CD14-positive monocyte (primary cell): ENCODE measurements at regions not wholly inside any gene's neighbourhood (a gene's known extent, or its start where the extent isn't known, plus 50 kb on each side); places are given as distances from the start of the nearest gene placed in this dataset.
A peak's percentile ranks its signal among the peaks of the same experiment; 100 is the strongest.

Source experiments
- DNase-seq, 3 donors: peaks; one replicate each; pipeline ENCODE4 v3.0.0-alpha.2; 2011 to 2022
- H2AFZ ChIP-seq: 2 replicates; pipeline ENCODE4 v1.6.0; 2012; ENCODE audit warnings: mild to moderate bottlenecking, low read depth, low read length, inconsistent platforms; ENCODE audit not compliant: insufficient read depth, poor library complexity, severe bottlenecking
- H3K27ac ChIP-seq, 2 donors: 1 replicate in 1 of 2; 2 replicates in 1 of 2; pipeline ENCODE4 v1.5.1; 2012 to 2013; ENCODE audit warnings: low read length in 2 of 2, control low read depth in 1 of 2, inconsistent platforms in 1 of 2, low read depth in 1 of 2, mild to moderate bottlenecking in 1 of 2
- H3K27me3 ChIP-seq, 2 donors: one replicate each; pipeline versions ENCODE4 v1.6.0 to v1.6.1; 2011 to 2013; ENCODE audit warnings: low read length in 2 of 2; ENCODE audit not compliant: control insufficient read depth in 2 of 2, insufficient read depth in 2 of 2
- H3K36me3 ChIP-seq, 2 donors: replicated peaks in 1 of 2; 1 replicate in 1 of 2; 2 replicates in 1 of 2; pipeline versions ENCODE4 v1.5.1 to v1.6.1; 2012 to 2013; ENCODE audit warnings: low read length in 2 of 2, control low read depth in 1 of 2, inconsistent platforms in 1 of 2, mild to moderate bottlenecking in 1 of 2; ENCODE audit not compliant: insufficient read depth in 2 of 2, control insufficient read depth in 1 of 2
- H3K4me1 ChIP-seq, 2 donors: 1 replicate in 1 of 2; 2 replicates in 1 of 2; pipeline versions ENCODE4 v1.5.1 to v1.6.1; 2012 to 2013; ENCODE audit warnings: low read length in 2 of 2, control low read depth in 1 of 2, inconsistent platforms in 1 of 2, mild to moderate bottlenecking in 1 of 2, moderate library complexity in 1 of 2; ENCODE audit not compliant: insufficient read depth in 2 of 2, control insufficient read depth in 1 of 2
- H3K4me2 ChIP-seq: replicated peaks from 2 replicates; pipeline ENCODE3; 2012; ENCODE audit warnings: low read length, moderate library complexity, mild to moderate bottlenecking; ENCODE audit not compliant: poor library complexity, severe bottlenecking; ENCODE audit errors: extremely low read depth
- H3K4me3 ChIP-seq, 3 experiments: fragments of 200-600 bp in 1 of 3; sonication (generic) in 1 of 3; replicated peaks in 1 of 3; 1 replicate in 2 of 3; 2 replicates in 1 of 3; pipeline ENCODE4 v1.5.1; 2011 to 2013; ENCODE audit warnings: low read length in 3 of 3, mild to moderate bottlenecking in 3 of 3, control low read depth in 2 of 3, low read depth in 2 of 3, inconsistent platforms in 1 of 3, moderate library complexity in 1 of 3
- H3K79me2 ChIP-seq: 2 replicates; pipeline ENCODE4 v1.6.0; 2012; ENCODE audit warnings: mild to moderate bottlenecking, control low read depth, inconsistent platforms, low read length, moderate library complexity; ENCODE audit not compliant: insufficient read depth
- H3K9ac ChIP-seq: 2 replicates; pipeline ENCODE4 v1.6.0; 2017; ENCODE audit warnings: low read length, mild to moderate bottlenecking; ENCODE audit not compliant: insufficient read depth, poor library complexity, severe bottlenecking
- H3K9me3 ChIP-seq, 2 donors: replicated peaks in 1 of 2; 1 replicate in 1 of 2; 2 replicates in 1 of 2; pipeline versions ENCODE4 v1.5.1 to v1.6.1; 2012 to 2013; ENCODE audit warnings: low read length in 2 of 2, control low read depth in 1 of 2; ENCODE audit not compliant: control insufficient read depth in 1 of 2, insufficient read depth in 1 of 2
- H4K20me1 ChIP-seq: 2 replicates; pipeline ENCODE4 v1.6.0; 2012; ENCODE audit warnings: mild to moderate bottlenecking, low read length, control low read depth, moderate library complexity; ENCODE audit not compliant: insufficient read depth
- H3K27ac Mint-ChIP-seq, 7 donors: one replicate each; pipeline ENCODE4 v1.8.0; 2020; ENCODE audit warnings: mild to moderate bottlenecking in 7 of 7, mixed read lengths in 7 of 7, moderate library complexity in 6 of 7, inconsistent platforms in 2 of 7
- H3K27me3 Mint-ChIP-seq, 3 donors: one replicate each; pipeline ENCODE4 v1.8.0; 2021 to 2022; ENCODE audit warnings: low read depth in 3 of 3, mild to moderate bottlenecking in 3 of 3, mixed read lengths in 3 of 3, moderate library complexity in 3 of 3, inconsistent platforms in 1 of 3
- H3K36me3 Mint-ChIP-seq, 2 donors: one replicate each; pipeline ENCODE4 v1.8.0; 2020; ENCODE audit warnings: mixed read lengths in 2 of 2, inconsistent platforms in 1 of 2, mild to moderate bottlenecking in 1 of 2
- H3K4me1 Mint-ChIP-seq: one replicate; pipeline ENCODE4 v1.8.0; 2020; ENCODE audit warnings: mild to moderate bottlenecking, mixed read lengths
- H3K4me3 Mint-ChIP-seq, 2 donors: one replicate each; pipeline ENCODE4 v1.8.0; 2020; ENCODE audit warnings: mild to moderate bottlenecking in 2 of 2, mixed read lengths in 2 of 2, moderate library complexity in 1 of 2
- H3K9me3 Mint-ChIP-seq, 7 donors: one replicate each; pipeline ENCODE4 v1.8.0; 2020 to 2022; ENCODE audit warnings: mixed read lengths in 7 of 7, mild to moderate bottlenecking in 6 of 7, moderate library complexity in 6 of 7, inconsistent platforms in 2 of 7
- CTCF ChIP-seq: fragments of 200-600 bp; IDR thresholded peaks from one replicate; pipeline ENCODE4 v1.8.0; 2022; ENCODE audit warnings: antibody characterized with exemption, mild to moderate bottlenecking
- WGBS: methylation state at CpG from one replicate; pipeline ENCODE4 v1.1.5; 2013; ENCODE audit warnings: missing lambda C conversion rate; ENCODE audit not compliant: insufficient coverage; 5-methylcytosine and 5-hydroxymethylcytosine counted together
- intact Hi-C, 2 donors: fragments of 100-400 bp; cut with micrococcal nuclease; formaldehyde crosslinking; loops; one replicate each; pipeline versions ENCODE4 v1.15.0 to v1.15.1; 2023

GRCh38 chr12:40171066-40171465, 53.7 kb upstream of the LRRK2 start:
- WGBS = no CpG with 5 or more reads among the region's 1 CpG
- H3K9me3 ChIP-seq = no peaks in the 10 kb centered on the region
- no peaks in the 10 kb centered on the region for H4K20me1 ChIP-seq
- DNase-seq = no peak
- no peak overlapping the region for H2AFZ ChIP-seq
- H3K4me3 ChIP-seq = peak overlapping the region in 1 of 3 experiments; percentile 41
- peaks cover 33 to 41% of the 10 kb centered on the region in 2 donors for H3K4me1 ChIP-seq
- Mint-ChIP-seq H3K9me3 (peaks cover 0 to 4% (median 2%) of the 10 kb centered on the region in 7 donors), H3K36me3 (peaks cover 0 to 2% of the 10 kb centered on the region in 2 donors), H3K27ac (peak overlapping the region in 6 of 7 donors; percentile 40 to 80 (median 72)), H3K4me1 (peaks cover 57% of the 10 kb centered on the region), H3K27me3 (no peaks in the 10 kb centered on the region), H3K4me3 (no peak overlapping the region)
- H3K36me3 ChIP-seq = no peaks in the 10 kb centered on the region
- peak overlapping the region; percentile 46 for H3K4me2 ChIP-seq
- intact Hi-C loops = no loop called here
- H3K9ac ChIP-seq = no peak overlapping the region
- H3K79me2 ChIP-seq = no peaks in the 10 kb centered on the region
- no peaks in the 10 kb centered on the region for H3K27me3 ChIP-seq
- TF ChIP-seq CTCF = no peak
- H3K27ac ChIP-seq = peak overlapping the region in 1 of 2 donors; percentile 15

- Histone ChIP-seq H3K4me1 (peaks cover 33 to 41% of the 10 kb centered on the region in 2 donors), H3K27me3 (no peaks in the 10 kb centered on the region), H2AFZ (peak overlapping the region; percentile 48), H3K4me2 (no peak overlapping the region), H3K36me3 (no peaks in the 10 kb centered on the region), H3K9me3 (no peaks in the 10 kb centered on the region), H3K79me2 (no peaks in the 10 kb centered on the region), H3K9ac (no peak overlapping the region), H3K27ac (peak overlapping the region in 1 of 2 donors; percentile 15), H4K20me1 (no peaks in the 10 kb centered on the region), H3K4me3 (no peak overlapping the region)
- intact Hi-C loops = no loop called here
- DNase-seq = no peak
- WGBS = 83% methylated on average over 5 of the region's 5 CpGs
- Mint-ChIP-seq H3K36me3 (peaks cover 0 to 2% of the 10 kb centered on the region in 2 donors), H3K27ac (peak overlapping the region in 5 of 7 donors; percentile 46 to 80 (median 68)), H3K9me3 (peaks cover 0 to 4% (median 3%) of the 10 kb centered on the region in 7 donors), H3K27me3 (no peaks in the 10 kb centered on the region), H3K4me3 (no peak overlapping the region), H3K4me1 (peaks cover 57% of the 10 kb centered on the region)
- TF ChIP-seq CTCF = no peak
These were observed 54.2 kb upstream of the LRRK2 start for GRCh38 chr12:40170593-40170992.
